Dermis blood vessel endothelial cell (primary cell): ENCODE measurements at regions not wholly inside any gene's neighbourhood (a gene's known extent, or its start where the extent isn't known, plus 50 kb on each side); places are given as distances from the start of the nearest gene placed in this dataset.
A peak's percentile ranks its signal among the peaks of the same experiment; 100 is the strongest.

Source experiments
- DNase-seq: peaks from one replicate; pipeline ENCODE4 v3.0.0; 2010

DNA sequence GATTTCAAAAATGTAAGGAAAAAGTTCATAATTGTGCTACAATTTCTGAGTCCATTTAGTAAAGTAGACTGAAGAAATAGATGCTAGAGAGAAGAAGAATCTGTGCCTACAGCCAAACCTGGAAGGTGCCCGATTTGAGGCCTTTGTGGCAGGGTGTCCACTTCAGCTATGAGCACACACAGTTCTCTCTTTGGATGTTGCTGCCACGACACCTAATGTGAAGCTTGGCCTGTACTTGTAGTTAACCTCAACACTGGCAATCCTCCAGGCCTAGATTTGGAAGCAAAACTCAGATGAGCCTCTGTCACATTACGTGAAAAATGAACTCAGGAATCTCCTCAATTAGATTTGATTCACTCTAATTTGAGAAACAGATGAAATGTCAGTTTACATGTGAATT lies 90.1 kb upstream of the LRP1B start:
- DNase-seq = no peak

DNA sequence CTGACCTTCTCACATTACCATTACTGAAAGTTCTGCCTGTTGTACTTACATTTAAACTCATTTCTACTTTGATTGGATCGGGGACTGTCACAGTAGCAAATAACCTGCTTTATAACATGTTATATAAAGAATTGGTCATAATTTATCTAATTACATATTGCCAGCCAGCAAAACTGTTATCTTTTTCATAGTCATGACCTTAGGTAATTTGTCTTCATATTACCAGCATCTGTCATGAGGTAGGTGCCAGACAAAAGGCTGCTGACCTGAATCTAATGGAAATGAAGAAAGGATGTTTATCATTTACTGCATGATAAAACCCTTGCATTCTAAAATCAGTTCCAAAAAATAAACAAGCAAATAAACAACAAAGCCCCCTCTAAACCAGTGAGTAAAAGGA lies 89.4 kb upstream of the LRP1B start:
- no peak for DNase-seq

DNA sequence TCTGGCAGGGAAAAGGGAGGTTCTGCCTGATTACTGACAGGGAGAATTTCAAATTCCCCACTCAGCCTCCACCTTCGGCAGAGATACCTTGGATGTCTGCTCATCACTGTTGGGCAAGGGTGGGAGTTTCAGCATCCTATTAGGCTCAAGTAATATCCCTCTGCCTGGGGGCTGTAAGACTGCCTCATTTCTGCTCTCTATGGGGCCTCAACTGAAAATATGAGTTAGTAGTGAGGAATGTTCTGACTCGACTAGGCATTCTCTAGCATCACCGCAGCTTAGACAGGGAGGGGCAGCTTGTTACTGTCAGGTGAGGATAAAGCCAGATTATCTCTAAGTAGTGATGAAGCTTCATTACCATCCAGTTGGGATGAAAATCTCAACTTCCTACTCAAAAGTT lies 87.7 kb upstream of the LRP1B start:
- DNase-seq = no peak

DNA sequence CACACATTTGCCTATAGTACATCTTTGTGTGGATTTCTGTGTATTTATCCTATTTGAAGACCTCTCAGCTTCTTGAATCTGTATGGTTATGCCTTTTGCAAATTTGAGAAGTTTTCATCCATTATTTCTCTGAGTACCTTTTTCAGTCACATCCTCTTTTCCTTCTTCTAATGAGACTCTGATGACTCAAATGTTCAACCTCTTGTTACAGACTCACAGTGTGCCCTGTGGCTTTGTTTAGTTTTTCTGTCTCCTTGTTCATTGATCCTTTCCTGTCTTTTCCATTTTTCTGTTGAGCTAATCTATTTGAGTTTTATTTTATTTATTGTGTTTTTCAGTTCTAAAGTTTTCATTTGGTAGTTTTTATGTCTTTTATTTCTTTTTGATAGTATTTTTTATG lies 87.0 kb upstream of the LRP1B start:
- DNase-seq = no peak

DNA sequence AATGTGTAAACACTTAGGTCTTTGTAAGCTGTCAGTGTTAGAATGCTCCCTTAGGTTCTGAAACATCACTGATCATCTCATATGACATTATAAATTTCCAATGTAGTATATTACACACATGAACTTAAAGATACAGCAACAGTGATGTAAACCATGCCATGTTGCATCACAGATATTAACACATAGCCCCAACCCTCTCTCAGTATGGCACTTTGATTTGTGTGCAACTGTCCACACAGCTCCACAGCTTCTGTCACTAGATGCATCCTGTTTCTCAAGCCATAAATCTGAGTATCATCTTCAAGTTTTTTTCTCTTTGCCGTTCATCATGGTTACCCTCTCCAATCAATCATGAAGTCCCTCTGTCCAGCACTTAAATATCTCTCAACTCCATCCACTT lies 69.2 kb upstream of the LRP1B start:
- DNase-seq = no peak

DNA sequence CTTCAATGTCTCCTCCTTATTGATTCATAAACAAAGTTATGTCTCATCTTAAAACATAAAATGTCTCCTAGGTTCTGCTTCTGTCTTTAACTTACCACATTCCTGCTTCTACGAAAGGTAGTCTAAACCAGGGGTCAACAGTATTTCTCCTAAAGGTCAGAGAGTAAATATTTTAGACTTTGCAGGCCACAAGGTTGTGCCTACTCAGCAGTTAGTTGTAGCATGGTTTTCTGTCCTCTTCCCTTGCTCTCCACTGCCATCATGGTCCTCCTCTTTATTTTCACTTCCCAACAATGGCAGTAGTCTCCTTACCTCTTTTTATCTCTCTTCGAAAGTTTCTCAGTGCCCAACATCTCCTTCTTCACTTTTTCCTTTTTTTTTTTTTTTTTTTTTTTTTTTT lies 68.3 kb upstream of the LRP1B start:
- DNase-seq = no peak

DNA sequence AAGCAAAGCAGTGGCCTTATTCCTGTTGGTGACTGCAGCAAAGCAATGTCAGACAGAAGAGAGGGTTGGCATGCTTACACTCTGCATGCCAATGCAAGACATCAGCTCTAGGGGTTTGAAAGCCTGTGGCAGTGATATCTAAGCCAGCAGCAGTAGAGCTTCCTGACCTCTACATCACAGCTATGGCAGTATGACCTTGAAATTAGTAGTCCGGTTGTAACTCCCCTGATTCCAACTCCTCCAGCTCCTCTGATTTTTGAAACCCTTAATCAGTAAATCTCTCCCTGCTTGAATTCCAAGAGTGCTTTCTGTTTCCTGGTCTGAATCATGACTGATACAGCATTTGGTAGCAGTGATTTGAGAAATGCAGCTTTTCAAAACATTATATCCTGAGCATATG lies 60.0 kb upstream of the LRP1B start:
- DNase-seq = peak; percentile 62

DNA sequence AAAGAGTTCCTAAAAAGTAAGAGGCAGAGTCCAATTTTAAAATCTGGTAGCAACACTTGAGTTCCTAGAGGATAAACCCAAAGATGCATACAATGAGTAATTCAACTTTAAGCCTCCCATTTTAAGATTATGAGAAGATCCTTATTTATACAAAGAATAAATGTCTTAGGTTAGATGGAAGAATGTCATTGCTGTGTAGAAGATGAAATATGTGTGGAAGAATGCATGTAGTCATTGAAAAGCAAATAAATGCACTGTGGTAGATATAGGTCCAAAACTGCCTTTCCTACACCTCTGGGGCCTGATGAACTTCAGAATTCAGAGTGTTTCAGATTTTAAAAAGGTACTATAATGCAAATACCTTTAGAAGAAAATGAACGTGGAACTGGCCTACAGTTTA lies 58.7 kb upstream of the LRP1B start:
- no peak for DNase-seq

DNA sequence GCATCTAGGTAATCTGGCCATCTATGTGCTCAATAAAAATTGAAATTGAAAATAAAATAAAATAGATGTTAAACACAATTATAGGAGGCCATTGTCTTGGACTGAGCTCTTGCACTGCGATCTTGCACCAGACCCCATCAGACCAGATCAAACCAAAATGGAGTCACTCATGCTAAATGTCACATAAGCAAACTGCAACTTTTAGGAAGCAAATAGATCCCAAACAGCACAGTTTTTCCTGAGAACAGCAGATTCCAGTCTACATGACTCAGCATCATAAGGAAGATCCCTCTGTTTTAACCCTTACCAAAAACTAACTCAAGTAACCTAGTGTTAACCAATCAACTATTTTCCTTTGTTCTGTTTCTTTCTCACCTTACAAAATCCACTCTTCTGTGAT lies 57.7 kb upstream of the LRP1B start:
- DNase-seq = no peak

DNA sequence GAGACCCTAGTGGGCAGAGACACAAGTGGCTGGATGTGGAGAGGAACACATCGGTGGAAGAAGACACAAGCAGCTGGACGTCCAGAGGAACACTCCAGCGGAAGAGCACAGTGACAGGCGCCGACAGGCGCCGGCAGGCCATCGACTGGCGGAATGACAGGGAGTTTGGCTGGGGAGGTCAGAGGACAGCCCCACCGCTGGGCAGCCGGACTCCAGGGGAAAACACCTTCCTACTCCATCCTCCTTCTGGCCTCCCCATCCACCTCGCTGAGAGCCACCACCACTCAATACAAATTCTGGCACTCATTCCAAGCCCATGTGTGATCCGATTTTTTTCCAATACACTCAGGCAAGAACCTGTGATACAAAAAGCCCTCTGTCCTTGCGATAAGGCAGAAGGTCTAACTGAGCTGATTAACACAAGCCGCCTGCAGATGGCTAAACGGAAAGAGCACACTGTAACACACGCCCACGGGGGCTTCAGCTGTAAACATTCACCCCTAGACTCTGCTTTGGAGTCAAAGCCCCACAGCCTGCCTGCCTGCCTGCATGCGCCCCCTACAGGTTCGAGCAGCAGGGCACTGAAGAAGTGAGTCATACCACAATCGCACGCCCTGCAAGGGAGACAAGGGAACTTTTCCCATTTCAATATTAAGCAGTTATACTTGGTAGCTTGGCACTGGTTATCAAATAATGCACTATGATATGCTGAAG lies 50.2 kb upstream of the LRP1B start:
- peak; percentile 64 for DNase-seq
